ENCODE measurements at regions not wholly inside any gene's neighbourhood (a gene's known extent, or its start where the extent isn't known, plus 50 kb on each side); places are given as distances from the start of the nearest gene placed in this dataset.

GRCh38 chr3:99324636-99325203 is 313.7 kb upstream of the COL8A1 start:
- intact Hi-C loops (cut with micrococcal nuclease), result no loop called here
- Mint-ChIP-seq H3K4me3 (ENCODE audit: unreplicated experiment) (no peak overlapping the region), H3K27ac (ENCODE audit: low read depth, unreplicated experiment) (no peak overlapping the region), H3K9me3 (ENCODE audit: unreplicated experiment) (no peaks in the 10 kb centered on the region), H3K36me3 (ENCODE audit: insufficient read depth, unreplicated experiment) (no peaks in the 10 kb centered on the region), H3K27me3 (ENCODE audit: insufficient read depth, unreplicated experiment) (no peaks in the 10 kb centered on the region), H3K4me1 (ENCODE audit: insufficient read depth, unreplicated experiment) (peaks cover 29% of the 10 kb centered on the region)
- POLR2A ChIA-PET, result no interaction called here
- BruUV-seq (replicated peaks), result no TSS peak
- DNase-seq (ENCODE audit: unreplicated experiment), result no peak
- CTCF ChIA-PET, result no interaction called here
- TF ChIP-seq, protein P1, sequence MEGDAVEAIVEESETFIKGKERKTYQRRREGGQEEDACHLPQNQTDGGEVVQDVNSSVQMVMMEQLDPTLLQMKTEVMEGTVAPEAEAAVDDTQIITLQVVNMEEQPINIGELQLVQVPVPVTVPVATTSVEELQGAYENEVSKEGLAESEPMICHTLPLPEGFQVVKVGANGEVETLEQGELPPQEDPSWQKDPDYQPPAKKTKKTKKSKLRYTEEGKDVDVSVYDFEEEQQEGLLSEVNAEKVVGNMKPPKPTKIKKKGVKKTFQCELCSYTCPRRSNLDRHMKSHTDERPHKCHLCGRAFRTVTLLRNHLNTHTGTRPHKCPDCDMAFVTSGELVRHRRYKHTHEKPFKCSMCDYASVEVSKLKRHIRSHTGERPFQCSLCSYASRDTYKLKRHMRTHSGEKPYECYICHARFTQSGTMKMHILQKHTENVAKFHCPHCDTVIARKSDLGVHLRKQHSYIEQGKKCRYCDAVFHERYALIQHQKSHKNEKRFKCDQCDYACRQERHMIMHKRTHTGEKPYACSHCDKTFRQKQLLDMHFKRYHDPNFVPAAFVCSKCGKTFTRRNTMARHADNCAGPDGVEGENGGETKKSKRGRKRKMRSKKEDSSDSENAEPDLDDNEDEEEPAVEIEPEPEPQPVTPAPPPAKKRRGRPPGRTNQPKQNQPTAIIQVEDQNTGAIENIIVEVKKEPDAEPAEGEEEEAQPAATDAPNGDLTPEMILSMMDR (IDR thresholded peaks at IDR 0.05; ENCODE audit: unreplicated experiment), result no peak

GRCh38 chr3:99323940-99324339 is 314.5 kb upstream of the COL8A1 start:
- intact Hi-C loops (cut with micrococcal nuclease), result no loop called here
- ChIA-PET POLR2A (no interaction called here), CTCF (interaction anchor here (0.7 to 1.5 kb wide), 3 partner anchors 150 to 275 kb away, joined by 3 to 4 read pairs (median 3); no protein-coding TSS in a partner anchor)
- Mint-ChIP-seq H3K27ac (ENCODE audit: low read depth, unreplicated experiment) (no peak overlapping the region), H3K4me1 (ENCODE audit: insufficient read depth, unreplicated experiment) (peaks cover 36% of the 10 kb centered on the region), H3K36me3 (ENCODE audit: insufficient read depth, unreplicated experiment) (no peaks in the 10 kb centered on the region), H3K9me3 (ENCODE audit: unreplicated experiment) (no peaks in the 10 kb centered on the region), H3K27me3 (ENCODE audit: insufficient read depth, unreplicated experiment) (no peaks in the 10 kb centered on the region), H3K4me3 (ENCODE audit: unreplicated experiment) (no peak overlapping the region)
- BruUV-seq (replicated peaks), result no TSS peak
- TF ChIP-seq, protein P1 (IDR thresholded peaks at IDR 0.05; ENCODE audit: unreplicated experiment), result no peak
- DNase-seq (ENCODE audit: unreplicated experiment), result no peak

- H3K27ac Mint-ChIP-seq (ENCODE audit: low read depth, unreplicated experiment), result no peak overlapping the region
- H3K9me3 Mint-ChIP-seq (ENCODE audit: unreplicated experiment), result no peaks in the 10 kb centered on the region
- no peak overlapping the region for H3K4me3 Mint-ChIP-seq (ENCODE audit: unreplicated experiment)
- H3K36me3 Mint-ChIP-seq (ENCODE audit: insufficient read depth, unreplicated experiment), result no peaks in the 10 kb centered on the region
- H3K4me1 Mint-ChIP-seq (ENCODE audit: insufficient read depth, unreplicated experiment), result peaks cover 44% of the 10 kb centered on the region
- intact Hi-C loops (cut with micrococcal nuclease), result no loop called here
- no TSS peak for BruUV-seq (replicated peaks)
- TF ChIP-seq, protein P1 (IDR thresholded peaks at IDR 0.05; ENCODE audit: unreplicated experiment), result no peak
- ChIA-PET POLR2A (no interaction called here), CTCF (no interaction called here)
- no peaks in the 10 kb centered on the region for H3K27me3 Mint-ChIP-seq (ENCODE audit: insufficient read depth, unreplicated experiment)
- no peak for DNase-seq (ENCODE audit: unreplicated experiment)
These were observed 315.8 kb upstream of the COL8A1 start for GRCh38 chr3:99322551-99322950.

DNA sequence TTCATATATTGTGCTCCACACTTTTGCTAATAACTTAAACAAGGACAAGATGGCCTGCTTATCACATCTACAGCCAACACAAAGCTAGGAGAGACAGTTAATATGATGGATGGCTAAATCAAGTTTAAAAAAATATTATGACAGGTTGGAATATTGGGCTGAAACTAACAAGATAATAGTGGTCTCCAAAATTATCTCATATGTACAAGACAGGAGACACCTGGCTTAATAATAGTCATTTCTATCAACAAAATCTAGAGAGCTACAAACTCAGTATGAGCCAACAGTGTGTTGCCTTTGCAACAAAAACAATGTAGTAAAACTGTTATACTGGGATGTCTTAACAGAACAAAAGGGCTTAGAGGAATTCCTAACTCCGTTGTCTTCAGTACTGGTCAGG is 317.1 kb upstream of the COL8A1 start:
- Mint-ChIP-seq H3K27me3 (ENCODE audit: insufficient read depth, unreplicated experiment) (no peaks in the 10 kb centered on the region), H3K27ac (ENCODE audit: low read depth, unreplicated experiment) (peak overlapping the region; percentile 69), H3K36me3 (ENCODE audit: insufficient read depth, unreplicated experiment) (no peaks in the 10 kb centered on the region), H3K4me1 (ENCODE audit: insufficient read depth, unreplicated experiment) (peaks cover 44% of the 10 kb centered on the region), H3K4me3 (ENCODE audit: unreplicated experiment) (no peak overlapping the region), H3K9me3 (ENCODE audit: unreplicated experiment) (no peaks in the 10 kb centered on the region)
- ChIA-PET CTCF (no interaction called here), POLR2A (no interaction called here)
- BruUV-seq (replicated peaks), result no TSS peak
- intact Hi-C loops (cut with micrococcal nuclease), result no loop called here
- TF ChIP-seq, protein P1 (IDR thresholded peaks at IDR 0.05; ENCODE audit: unreplicated experiment), result no peak
- no peak for DNase-seq (ENCODE audit: unreplicated experiment)

Measured in MCF 10A (cell line).